LNCaP clone FGC (cell line): ENCODE measurements at regions not wholly inside any gene's neighbourhood (a gene's known extent, or its start where the extent isn't known, plus 50 kb on each side); places are given as distances from the start of the nearest gene placed in this dataset.

ENCODE experiments used
- DNase-seq: peaks from one replicate; pipeline ENCODE4 v3.0.0-alpha.2; 2011; ENCODE audit warnings: low read depth
- H3K4me3 ChIP-seq: 2 replicates; pipeline ENCODE4 v1.5.1; 2011; ENCODE audit warnings: mild to moderate bottlenecking, low read depth, low read length, control low read depth
- CTCF ChIP-seq: IDR thresholded peaks from 2 replicates; pipeline ENCODE4 v1.5.1; 2012; ENCODE audit warnings: mild to moderate bottlenecking; ENCODE audit not compliant: control insufficient read depth, insufficient read depth; ENCODE audit errors: extremely low read depth

- no peak for DNase-seq
- no peak for TF ChIP-seq CTCF
- no peak overlapping the region for H3K4me3 ChIP-seq
These were observed 145.3 kb downstream of the SEC16B start for GRCh38 chr1:177824508-177824982.

- no peak overlapping the region for H3K4me3 ChIP-seq
- TF ChIP-seq CTCF, result no peak
- DNase-seq, result no peak
These were observed 149.6 kb downstream of the SEC16B start for GRCh38 chr1:177820213-177820612.

- H3K4me3 ChIP-seq, result no peak overlapping the region
- TF ChIP-seq CTCF, result no peak
- no peak for DNase-seq
These were observed 151.7 kb downstream of the SEC16B start for GRCh38 chr1:177817937-177818875.

GRCh38 chr1:177812650-177813049, 157.2 kb downstream of the SEC16B start:
- TF ChIP-seq CTCF, result no peak
- no peak overlapping the region for H3K4me3 ChIP-seq
- no peak for DNase-seq

GRCh38 chr1:177812144-177812543, 157.7 kb downstream of the SEC16B start:
- no peak for DNase-seq
- H3K4me3 ChIP-seq, result no peak overlapping the region
- no peak for TF ChIP-seq CTCF

- H3K4me3 ChIP-seq, result no peak overlapping the region
- DNase-seq, result no peak
These were observed 158.4 kb downstream of the SEC16B start for GRCh38 chr1:177811429-177811828.

More at GRCh38 chr1:177811429-177811828, 158.4 kb downstream of the SEC16B start:
- TF ChIP-seq CTCF, result no peak
